ENCODE measurements at regions not wholly inside any gene's neighbourhood (a gene's known extent, or its start where the extent isn't known, plus 50 kb on each side); places are given as distances from the start of the nearest gene placed in this dataset.

DNA sequence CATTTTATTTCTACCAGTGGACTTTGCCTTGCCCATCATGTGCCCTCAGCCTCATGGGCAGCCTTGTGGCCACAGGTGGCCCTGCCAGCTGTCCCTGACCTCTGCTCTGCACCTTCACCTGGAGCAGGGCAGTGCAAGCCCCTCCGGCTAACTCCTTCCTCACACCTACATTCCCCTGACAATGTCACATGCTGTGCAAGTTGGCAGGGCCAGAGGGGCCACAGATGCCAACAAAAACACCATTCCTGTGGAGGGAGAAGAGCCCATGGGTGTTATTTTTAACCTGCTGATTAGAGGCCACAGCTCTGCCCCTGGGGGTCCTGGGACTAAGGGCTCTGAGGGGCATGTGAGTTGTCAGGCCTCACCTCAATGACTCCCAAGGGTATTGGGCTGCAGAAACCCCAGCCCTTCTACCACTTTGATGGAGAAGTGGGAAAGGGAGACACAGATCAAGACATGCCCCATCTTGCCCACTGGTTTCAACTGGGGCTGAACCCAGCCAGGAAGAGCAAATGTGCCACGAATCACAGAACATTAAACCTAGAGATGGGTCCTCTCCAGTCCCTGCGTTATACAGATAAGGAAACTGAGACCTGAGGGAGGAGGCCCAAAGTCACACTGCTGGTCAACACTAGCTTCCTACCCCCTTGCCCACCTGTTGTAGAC lies 65.0 kb downstream of the MRPL14 start:
- TF ChIP-seq, protein P1, sequence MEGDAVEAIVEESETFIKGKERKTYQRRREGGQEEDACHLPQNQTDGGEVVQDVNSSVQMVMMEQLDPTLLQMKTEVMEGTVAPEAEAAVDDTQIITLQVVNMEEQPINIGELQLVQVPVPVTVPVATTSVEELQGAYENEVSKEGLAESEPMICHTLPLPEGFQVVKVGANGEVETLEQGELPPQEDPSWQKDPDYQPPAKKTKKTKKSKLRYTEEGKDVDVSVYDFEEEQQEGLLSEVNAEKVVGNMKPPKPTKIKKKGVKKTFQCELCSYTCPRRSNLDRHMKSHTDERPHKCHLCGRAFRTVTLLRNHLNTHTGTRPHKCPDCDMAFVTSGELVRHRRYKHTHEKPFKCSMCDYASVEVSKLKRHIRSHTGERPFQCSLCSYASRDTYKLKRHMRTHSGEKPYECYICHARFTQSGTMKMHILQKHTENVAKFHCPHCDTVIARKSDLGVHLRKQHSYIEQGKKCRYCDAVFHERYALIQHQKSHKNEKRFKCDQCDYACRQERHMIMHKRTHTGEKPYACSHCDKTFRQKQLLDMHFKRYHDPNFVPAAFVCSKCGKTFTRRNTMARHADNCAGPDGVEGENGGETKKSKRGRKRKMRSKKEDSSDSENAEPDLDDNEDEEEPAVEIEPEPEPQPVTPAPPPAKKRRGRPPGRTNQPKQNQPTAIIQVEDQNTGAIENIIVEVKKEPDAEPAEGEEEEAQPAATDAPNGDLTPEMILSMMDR (IDR thresholded peaks at IDR 0.05): no peak
- TF ChIP-seq POLR2A (IDR thresholded peaks at IDR 0.05): no peak
